Activated T-cell treated with anti-CD3 and anti-CD28 coated beads for 4 hours (primary cell): ENCODE measurements at regions not wholly inside any gene's neighbourhood (a gene's known extent, or its start where the extent isn't known, plus 50 kb on each side); places are given as distances from the start of the nearest gene placed in this dataset.

Source experiments
- DNase-seq: peaks from one replicate; pipeline ENCODE4 v3.0.0-alpha.2; 2020

DNA sequence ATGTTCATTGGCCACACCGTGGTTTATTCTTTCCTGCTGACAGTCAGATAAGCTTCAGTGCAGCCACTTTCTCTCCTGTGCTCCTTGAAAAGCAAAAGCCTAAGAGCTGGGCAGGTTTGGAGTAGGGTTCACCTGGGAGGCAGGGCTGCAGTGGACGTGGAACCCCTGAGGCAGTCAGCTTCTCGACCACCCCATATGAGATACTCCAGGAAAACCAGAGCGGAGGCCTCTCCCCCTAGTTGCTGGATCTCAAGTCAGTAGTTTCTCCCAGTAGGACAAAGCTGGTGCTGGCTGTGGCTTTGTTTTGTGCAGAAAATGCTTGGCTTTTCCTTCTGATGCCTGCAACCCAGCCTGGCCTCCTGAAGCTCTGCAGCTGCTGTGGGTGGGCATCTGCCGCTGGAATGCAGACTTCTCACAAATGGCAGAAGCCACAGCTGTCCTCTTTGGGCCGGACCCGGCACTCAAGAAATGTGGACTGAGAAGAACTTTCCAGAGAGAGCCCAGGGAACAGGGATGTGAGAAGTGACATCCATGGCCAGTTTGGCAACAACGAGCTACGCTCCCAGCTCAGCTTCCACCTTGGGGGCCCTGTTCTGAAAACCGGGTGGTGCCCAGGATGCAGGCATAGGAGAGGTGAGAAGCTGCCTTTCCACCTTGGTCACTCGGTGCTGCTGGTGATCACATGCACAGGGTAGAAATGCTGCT is 276.6 kb upstream of the TCERG1L start:
- DNase-seq: no peak

DNA sequence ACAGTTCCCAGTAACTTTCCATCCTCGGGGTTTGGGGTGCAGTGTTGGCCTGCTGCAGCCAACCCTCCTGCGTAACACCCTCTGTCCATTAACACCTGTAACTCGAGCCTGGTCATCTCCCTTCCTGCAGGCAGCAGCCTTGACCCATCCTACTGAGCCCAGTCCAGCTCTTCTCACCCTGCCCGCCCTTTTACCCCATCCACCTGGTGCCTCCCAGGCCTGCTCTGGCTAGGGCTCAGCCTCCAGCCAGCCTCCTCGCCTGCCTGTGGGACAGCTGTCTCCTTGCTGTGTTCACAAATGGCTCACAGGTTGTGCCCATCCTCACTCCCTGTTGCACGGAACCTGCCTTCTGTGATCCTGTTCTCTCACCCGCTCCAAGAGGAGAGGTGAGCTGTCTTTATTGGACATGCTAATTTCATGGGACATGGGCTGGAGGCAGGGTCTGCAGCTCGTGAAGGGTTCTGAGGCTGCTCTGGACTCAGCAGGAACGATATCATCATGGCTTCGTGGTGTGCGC is 277.2 kb upstream of the TCERG1L start:
- DNase-seq: no peak

DNA sequence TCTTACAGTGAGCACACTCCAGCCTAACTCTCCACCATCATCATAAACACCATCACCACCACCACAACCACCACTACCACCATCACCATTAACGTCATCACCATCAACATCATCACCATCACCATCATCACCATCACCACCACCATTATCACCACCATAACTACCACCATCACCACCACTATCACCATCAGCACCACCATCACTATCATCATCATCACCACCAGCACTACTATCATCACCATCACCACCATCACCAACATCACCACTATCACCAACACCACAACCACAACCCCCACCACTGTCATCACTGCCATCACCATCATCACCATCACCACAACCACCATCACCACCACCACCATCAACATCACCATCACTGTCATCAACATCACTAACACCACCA is 279.0 kb upstream of the TCERG1L start:
- no peak for DNase-seq

DNA sequence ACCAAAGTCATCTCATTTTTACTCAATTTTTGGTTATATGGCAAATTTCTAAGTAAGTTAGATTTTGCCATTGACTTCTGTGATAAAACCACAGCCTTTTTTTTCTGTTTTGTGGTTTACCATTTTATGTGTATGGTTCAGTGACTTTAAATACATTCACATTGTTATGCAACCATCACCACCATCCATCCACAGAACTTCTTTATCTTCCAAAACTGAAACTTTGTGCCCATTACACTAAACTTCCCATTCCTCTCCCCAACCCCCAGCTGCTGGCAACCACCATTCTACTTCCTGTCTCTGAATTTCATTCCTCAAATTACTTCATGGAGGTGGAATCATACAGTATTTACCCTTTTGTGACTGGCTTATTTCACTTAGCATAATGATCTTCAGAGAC is 280.4 kb upstream of the TCERG1L start:
- no peak for DNase-seq

DNA sequence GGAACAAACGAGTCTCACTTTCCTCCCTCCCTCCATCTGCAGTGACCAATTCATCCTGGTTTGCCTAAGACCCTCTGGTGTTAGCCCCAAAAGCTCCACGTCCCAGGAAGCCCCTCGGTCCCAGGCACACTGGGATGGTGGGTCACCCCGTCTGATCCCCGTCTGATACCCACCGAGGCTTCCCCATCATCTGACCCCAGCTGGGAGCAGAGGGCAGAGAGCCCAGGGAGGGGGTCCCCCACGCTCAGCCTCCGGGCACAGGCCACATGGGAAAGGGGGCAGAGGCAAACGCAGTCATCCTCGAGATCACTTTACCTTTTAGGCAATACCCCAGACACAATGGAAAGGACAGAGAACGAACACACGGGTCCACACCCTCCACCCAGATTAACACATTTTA is 291.6 kb upstream of the PPP2R2D start:
- DNase-seq: no peak

DNA sequence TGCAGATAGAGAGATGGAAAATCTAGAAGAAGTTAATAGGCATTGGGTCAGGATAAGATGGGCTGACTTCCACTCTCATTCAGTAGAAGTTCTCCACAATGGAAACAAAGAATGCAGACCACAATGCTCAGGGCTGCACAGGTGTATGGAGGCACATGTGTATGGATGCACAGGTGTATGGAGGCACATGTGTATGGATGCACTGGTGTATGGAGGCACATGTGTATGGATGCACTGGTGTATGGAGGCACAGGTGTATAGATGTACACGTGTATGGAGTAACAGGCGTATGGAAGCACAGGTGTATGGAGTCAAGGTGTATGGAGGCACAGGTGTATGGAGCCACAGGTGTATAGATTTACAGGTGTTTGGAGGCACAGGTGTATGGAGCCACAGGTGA is 285.7 kb upstream of the PPP2R2D start:
- DNase-seq: no peak

DNA sequence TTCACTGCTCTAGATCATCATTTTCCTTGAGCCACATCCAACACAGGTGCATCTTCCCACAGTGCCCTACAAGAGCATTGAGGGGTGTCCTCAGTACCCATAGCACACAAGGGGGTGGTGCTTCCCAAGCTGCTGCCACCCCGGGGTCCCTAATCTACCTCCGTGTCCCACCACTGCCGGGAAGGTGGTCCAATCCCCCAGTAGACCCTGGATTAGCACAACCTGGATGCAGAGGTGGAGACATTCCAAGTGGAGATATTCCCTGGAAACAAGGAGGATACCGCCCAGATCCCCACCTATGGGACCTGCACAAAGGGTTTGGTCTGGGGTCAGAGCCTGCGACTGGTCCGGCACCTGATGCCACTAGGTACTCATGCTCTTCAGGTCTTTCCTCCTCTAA is 284.8 kb upstream of the PPP2R2D start:
- no peak for DNase-seq

DNA sequence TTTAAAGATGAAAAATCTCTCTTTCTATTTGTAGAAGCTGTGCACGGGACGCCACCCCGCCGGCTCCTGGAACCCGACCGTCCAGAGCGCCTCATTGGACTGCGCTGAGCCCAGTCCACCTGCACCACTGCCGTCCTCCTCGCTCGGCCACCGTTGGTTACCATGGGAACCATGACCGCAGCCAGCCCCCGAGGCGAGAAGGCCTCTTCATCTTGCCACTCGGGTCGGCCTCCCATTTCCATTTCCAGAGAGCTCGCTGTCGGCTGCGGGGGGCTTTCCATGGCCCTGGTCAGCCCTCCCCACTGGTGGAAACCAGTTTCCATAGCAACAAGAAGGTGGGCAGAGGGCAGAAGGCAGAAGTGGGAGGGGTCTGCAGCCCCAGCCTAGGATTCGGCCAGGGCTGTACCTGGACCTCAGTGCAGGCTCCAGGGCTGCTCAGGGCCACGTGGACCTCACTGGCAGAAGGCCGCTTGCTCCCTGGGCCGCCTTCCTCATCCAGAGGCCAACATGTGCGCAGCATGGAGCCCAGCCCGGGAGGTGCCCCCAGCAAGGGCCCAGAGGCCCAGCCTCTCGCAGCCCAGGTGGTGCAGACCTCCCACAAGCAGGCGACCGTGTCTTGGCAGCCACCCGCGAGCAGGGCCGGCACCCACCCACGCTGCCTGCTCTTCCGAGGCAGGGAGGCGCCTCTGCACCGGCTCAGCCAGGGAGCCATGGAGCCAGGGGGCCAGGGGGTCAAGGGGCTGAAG is 283.5 kb upstream of the PPP2R2D start:
- no peak for DNase-seq

DNA sequence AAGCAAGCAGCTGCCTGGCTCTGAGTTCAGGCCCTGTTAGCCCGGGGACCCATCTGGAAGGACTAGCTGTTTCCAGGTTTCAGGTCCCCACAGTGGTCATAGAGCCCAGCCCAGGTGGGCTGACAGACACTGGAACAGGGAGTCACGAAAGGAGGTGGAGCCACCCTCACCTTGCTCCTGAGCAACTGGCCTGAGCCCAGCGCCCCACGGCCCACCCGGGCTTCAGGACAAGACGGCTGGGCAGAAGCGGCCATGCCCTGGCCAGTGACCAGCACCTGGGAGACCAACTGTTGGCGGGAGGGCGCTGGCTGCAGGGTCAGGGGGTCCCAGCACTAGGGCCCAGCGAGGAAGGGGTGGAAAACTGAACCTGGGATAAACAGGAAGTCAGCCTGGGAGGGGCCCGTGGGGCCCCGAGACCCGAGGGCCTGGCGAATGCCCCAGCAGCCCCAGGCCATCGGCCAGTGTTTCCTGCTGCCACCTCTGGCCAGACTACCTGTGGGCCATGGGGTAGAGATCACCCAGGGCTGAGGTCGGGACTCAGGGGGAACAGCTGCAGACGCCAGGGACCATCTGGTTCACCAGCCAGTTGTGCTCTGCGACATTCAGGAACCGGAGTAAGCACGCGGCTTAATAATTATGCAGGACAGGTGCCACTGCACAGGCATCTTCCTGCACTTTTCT is 282.1 kb upstream of the PPP2R2D start:
- no peak for DNase-seq

DNA sequence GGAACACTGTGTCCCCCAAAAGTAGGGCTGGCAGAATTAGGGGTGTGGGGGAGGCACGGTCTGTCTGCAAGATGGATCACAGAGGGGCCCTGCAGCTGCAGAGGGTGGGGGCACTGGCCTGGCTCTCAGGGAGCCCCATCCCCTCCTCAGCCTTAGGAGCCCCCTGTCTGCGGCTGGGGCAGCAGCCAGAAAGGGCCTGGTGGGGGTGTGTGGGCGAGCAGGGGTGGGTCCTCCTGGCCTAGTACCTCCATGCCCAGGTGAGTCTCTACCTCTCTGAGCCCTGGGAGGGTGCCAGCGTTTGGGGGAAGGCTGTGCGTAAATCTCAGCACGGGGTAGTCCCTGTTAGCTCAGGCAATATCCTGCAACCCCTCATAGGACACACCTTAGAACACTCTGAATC is 280.5 kb upstream of the PPP2R2D start:
- DNase-seq: no peak

DNA sequence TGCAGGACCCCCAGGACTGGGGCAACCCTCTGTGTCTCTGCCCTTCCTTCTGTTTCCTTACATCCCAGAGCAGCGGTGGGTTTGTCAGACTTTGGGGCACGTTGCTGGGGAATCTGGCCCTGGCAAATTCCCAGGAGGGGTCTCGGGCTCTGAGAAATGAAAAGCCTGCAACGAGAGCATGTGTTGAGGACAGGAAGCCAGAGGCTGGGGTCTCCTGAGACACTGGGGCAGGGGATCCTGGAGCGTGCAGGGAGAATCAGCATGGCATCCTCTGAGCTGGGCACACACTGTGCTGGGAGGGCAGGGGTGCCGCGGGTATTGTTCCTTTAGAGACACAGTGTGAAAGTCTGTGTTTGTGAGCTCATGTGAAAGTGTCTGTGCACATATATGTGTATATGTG is 279.9 kb upstream of the PPP2R2D start:
- no peak for DNase-seq

DNA sequence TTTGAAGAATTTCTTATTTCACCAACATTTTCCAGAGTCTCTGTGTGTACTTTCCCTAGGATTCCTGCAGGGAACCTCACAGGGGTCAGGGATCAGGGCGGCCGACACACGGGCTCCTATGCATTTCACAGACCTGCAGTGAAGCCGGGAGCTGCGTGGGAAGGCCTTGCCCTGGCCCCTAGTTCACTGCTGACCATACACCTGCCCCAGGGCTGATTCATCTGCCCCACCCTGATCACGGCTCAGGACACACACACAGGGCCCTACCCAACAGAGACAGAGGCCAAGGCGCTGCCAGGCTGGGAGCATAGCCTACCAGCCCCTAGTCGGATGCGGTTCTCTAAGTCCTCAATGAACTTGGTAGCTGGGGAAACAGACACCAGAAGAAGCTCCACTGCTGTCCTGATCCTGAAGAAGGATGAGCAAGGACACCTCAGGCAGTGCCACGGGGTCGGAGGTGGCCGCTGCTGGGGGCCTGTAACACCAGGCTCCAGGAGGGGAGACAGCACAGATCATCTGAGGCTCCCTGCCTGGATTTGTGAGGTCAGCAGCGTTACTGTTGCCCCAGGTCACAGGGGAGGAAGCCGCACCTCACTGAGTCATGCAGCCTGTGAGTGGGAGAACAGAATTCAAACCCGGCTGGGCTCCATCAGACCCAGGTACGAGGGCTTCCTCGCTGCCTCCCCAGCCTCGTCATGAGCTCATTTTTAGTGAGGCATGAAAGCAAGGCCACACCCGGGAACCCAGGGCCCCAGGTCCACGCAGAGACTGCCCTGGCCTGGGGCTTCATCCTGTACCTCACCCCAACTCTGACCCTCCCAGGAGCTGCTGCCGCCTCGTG is 278.8 kb upstream of the PPP2R2D start:
- DNase-seq: no peak

DNA sequence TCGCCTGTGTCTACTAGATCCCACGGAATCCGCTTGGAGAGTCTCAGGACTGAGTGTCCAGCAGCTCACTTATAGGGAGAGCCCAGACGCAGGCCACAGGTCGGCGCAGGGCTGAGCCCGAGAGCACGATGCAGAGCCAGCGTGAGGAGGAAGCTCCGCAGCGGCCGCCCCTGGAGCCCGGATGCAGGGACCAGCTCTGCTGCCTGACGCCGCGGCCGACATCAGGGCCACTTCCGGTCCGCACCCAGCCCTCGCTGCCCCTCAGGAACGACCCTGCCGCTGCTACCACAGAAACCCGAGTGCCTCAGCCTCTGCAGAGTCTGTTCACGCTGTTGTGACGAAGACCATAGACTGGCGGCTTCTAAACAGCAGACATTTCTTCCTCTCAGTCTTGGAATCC is 275.8 kb upstream of the PPP2R2D start:
- DNase-seq: no peak

DNA sequence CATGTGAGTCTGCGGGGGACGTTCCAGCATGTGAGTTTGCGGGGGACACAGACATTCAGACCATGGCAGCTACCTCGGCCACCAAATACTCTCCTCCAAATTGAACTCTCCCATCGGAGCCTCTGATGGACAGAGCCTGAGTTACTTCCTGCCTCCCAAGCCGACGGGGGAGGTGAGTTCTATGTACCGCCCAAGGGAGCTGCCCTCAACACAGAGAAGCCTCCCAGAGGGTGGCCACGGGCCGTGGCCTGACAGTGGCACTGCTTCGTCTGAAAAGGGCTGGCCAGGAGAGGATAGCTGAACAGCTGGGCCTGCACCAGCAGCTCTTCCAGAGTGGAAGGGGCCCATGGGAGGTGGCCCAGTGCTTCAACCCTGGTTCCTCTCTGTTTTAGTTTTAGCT is 274.5 kb upstream of the PPP2R2D start:
- DNase-seq: no peak

DNA sequence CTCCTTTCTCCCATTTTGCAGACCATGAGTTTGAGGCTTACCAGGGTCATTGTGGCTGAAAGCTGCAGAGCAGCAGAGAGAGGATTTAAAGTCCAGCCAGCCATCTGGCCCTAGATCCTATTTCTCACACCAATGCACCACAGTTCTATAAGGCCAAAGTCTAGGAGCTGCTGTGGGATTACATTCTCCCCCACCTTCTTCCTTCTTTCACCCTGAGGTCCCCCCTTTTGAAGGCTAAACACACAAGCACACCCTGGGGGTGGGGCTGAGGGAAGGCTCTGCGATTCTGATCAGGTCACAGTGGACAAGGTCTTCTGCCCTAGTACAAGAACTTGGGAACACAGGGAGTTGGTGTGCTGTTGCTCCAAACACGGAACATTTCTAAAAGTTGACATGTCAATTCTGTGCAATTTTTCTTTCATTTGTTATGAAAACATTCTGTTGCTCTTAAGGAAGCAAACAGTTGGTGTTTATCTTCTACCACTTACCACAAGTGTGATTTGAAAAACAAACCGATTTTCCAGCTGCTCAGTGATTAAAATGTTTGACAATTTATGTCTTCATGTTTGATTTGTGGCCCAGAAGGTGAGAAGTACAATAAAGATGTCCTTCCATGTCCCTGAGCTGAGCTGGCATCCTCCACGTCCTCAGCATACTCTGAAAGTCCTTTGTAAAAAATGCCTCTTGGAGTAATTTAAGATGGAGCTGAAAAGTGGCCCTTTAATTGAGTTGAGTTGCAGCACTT is 271.6 kb upstream of the PPP2R2D start:
- no peak for DNase-seq

DNA sequence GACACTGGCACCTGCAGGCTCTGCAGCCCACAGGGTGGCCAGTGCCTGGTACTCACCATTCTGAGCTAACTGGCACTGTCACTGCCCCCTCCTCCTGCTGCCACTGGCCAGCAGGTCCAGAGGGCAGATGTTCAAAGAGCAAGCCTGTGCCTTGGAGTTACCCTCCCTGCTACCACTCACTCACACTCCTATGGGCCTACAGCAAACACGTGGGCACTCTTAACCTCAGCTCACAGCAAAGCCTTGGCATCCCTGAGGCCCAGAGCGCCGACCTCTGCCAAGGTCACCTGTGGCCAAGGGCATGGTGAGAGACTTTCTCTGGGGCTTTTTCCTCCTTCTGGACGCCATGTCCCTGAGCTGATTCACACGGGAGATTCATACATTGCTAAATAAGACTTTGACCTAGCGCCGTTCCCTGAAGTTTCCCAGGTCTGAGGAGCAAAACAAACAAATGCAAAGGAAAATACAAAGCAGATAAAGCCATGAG is 270.0 kb upstream of the PPP2R2D start:
- no peak for DNase-seq

DNA sequence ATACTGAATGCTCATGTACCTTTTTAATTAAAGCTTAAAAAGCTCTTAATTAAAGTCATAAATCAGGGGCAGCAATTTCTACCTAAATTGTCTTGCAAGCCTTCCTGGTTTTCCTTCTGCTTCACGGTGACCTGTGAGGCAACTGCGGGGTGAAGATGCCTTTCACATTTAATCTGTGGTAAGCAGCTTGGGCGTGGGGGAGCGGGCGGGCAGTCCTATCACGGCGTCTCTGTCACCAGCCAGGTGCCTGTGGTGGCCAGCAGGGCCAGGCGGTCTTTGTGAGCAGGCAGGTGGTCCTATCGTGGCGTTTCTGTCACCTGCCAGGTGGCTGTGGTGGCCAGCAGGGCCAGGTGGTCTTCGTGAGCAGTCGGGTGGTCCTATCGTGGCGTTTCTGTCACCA is 269.2 kb upstream of the PPP2R2D start:
- no peak for DNase-seq

DNA sequence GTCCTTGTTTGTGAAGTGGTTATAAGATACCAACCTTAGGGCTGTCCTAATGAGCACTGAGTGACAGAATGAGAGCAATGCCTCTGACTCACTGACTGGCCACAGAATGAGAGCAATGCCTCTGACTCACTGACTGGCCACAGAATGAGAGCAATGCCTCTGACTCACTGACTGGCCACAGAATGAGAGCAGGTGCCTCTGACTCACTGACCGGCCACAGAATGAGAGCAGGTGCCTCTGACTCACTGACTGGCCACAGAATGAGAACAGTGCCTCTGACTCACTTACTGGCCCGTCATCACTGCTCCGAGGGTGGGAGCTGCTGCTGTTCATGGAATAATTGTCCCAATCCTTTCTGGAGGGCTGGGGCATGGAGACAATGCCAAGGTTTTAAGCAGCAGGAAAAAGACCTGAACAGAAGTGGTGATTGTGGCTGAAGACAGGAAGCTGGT is 265.2 kb upstream of the PPP2R2D start:
- DNase-seq: no peak

DNA sequence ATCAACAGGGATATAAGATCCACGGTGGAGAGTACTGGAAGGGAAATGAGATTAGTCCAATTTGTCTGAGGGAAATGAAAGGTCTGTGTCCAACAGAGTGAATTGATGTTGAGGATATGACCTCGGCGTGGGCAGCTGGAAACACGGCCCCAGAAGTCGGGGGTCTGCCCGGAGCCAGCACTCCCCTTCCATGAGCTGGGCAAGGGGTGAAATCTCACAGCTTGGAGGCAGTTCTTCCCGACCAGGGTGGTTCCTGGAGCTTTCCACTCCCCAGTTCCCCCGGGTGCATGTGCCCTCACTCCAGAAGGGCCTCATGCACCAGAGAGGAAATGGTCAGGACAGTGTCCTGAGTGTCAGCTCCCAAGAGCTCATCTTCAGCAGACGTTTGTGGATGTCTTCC is 264.7 kb upstream of the PPP2R2D start:
- DNase-seq: no peak

DNA sequence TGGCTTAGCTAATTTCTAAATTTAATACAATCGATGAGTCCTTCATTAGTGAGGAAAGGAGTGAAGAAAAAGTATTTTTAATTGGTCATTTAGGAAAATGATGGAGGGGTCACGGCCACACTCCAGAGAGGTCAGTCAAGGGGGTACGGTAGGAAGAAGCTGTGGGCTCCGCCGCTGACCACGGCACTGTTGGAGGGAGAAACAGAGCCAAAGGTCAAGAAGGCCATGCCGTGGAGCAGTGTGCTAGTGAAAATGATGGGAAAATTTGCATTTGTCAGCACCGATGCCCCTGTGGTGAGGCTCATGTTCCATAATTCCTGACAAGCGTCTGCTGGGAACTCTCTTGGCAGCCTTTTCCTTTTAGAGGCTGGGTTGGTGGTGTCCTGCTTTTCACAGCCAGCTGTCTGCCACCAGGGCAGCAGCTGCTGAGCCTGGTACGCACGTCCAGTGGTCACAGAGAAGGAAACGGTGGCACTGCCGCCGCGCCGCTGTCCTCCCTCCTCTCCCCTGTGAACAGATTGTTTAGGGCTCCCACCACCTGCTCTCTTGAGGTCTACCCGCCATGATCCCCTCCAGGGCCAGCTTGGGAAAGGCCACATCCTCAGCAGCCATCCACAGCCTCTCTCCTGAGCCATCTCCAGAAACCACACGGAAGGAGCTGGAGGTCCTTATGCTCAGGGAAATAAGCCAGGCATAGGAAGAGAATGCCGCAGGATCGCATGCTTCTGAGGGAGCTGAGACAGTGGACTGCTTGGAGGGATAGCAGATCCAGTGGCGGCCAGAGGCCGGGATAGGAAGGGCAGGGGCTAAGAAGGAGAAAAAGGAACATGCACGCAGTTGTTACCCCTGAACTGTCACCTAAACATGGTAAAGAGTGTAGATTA is 263.7 kb upstream of the PPP2R2D start:
- DNase-seq: no peak
